ENCODE measurements at regions not wholly inside any gene's neighbourhood (a gene's known extent, or its start where the extent isn't known, plus 50 kb on each side); places are given as distances from the start of the nearest gene placed in this dataset.

GRCh38 chr11:11163669-11164333 is 189.2 kb downstream of the CSNK2A3 start:
- H3K36me3 ChIP-seq (ENCODE audit: insufficient read depth, low read length, poor library complexity, severe bottlenecking): no peaks in the 10 kb centered on the region
- intact Hi-C loops (cut with micrococcal nuclease; ENCODE audit: unreplicated experiment): no loop called here
- H3K9me3 ChIP-seq (ENCODE audit: low read depth, low read length, poor library complexity, severe bottlenecking): no peaks in the 10 kb centered on the region
- no peak for DNase-seq (ENCODE audit: low spot score)
- no peak overlapping the region for H3K4me3 ChIP-seq (ENCODE audit: low read depth, low read length, poor library complexity, severe bottlenecking)
- H3K27ac ChIP-seq (ENCODE audit: low read depth, low read length, poor library complexity, severe bottlenecking): no peak overlapping the region
- BruUV-seq (replicated peaks): no TSS peak
- ChIA-PET CTCF (no interaction called here), POLR2A (ENCODE audit: low non-redundant PET) (no interaction called here)
- peaks cover 16% of the 10 kb centered on the region for H3K27me3 ChIP-seq (replicated peaks; ENCODE audit: insufficient read depth, low read depth, low read length, poor library complexity)
- TF ChIP-seq EZH2 (IDR thresholded peaks at IDR 0.05; ENCODE audit: borderline replicate concordance, low read depth, low read length, poor library complexity, severe bottlenecking) (no peak), CTCF (conservative IDR thresholded peaks at IDR 0.05; ENCODE audit: low read depth, low read length) (no peak)
- H3K4me1 ChIP-seq (ENCODE audit: insufficient read depth, low read length, poor library complexity, severe bottlenecking): no peaks in the 10 kb centered on the region

- TF ChIP-seq EZH2 (IDR thresholded peaks at IDR 0.05; ENCODE audit: borderline replicate concordance, low read depth, low read length, poor library complexity, severe bottlenecking) (no peak), CTCF (conservative IDR thresholded peaks at IDR 0.05; ENCODE audit: low read depth, low read length) (0 out of 2 replicates have a peak, but pooled peaks have one; percentile 10)
- DNase-seq (ENCODE audit: low spot score): peak; percentile 8
- Histone ChIP-seq H3K36me3 (ENCODE audit: insufficient read depth, low read length, poor library complexity, severe bottlenecking) (no peaks in the 10 kb centered on the region), H3K9me3 (ENCODE audit: low read depth, low read length, poor library complexity, severe bottlenecking) (no peaks in the 10 kb centered on the region), H3K4me1 (ENCODE audit: insufficient read depth, low read length, poor library complexity, severe bottlenecking) (no peaks in the 10 kb centered on the region), H3K27ac (ENCODE audit: low read depth, low read length, poor library complexity, severe bottlenecking) (no peak overlapping the region), H3K27me3 (replicated peaks; ENCODE audit: insufficient read depth, low read depth, low read length, poor library complexity) (peaks cover 16% of the 10 kb centered on the region), H3K4me3 (ENCODE audit: low read depth, low read length, poor library complexity, severe bottlenecking) (no peak overlapping the region)
- POLR2A ChIA-PET (ENCODE audit: low non-redundant PET): no interaction called here
- intact Hi-C loops (cut with micrococcal nuclease; ENCODE audit: unreplicated experiment): no loop called here
- CTCF ChIA-PET: no interaction called here
- no TSS peak for BruUV-seq (replicated peaks)
Observed at GRCh38 chr11:11163236-11163635, 189.8 kb downstream of the CSNK2A3 start.

- H3K4me1 ChIP-seq (ENCODE audit: insufficient read depth, low read length, poor library complexity, severe bottlenecking): no peaks in the 10 kb centered on the region
- H3K9me3 ChIP-seq (ENCODE audit: low read depth, low read length, poor library complexity, severe bottlenecking): no peaks in the 10 kb centered on the region
- POLR2A ChIA-PET (ENCODE audit: low non-redundant PET): interaction anchor here (0.6 kb wide), 1 partner anchor 339 kb away, joined by 3 read pairs; no protein-coding TSS in a partner anchor
- DNase-seq (ENCODE audit: low spot score): peak; percentile 54
- BruUV-seq (replicated peaks): no TSS peak
- H3K4me3 ChIP-seq (ENCODE audit: low read depth, low read length, poor library complexity, severe bottlenecking): no peak overlapping the region
- peak; percentile 55 for TF ChIP-seq CTCF (conservative IDR thresholded peaks at IDR 0.05; ENCODE audit: low read depth, low read length)
- no peak for TF ChIP-seq EZH2 (IDR thresholded peaks at IDR 0.05; ENCODE audit: borderline replicate concordance, low read depth, low read length, poor library complexity, severe bottlenecking)
- H3K27me3 ChIP-seq (replicated peaks; ENCODE audit: insufficient read depth, low read depth, low read length, poor library complexity): no peaks in the 10 kb centered on the region
- CTCF ChIA-PET: interaction anchor here (0.9 kb wide), 1 partner anchor 129 kb away, joined by 3 read pairs; no protein-coding TSS in a partner anchor
- H3K36me3 ChIP-seq (ENCODE audit: insufficient read depth, low read length, poor library complexity, severe bottlenecking): no peaks in the 10 kb centered on the region
- intact Hi-C loops (cut with micrococcal nuclease; ENCODE audit: unreplicated experiment): loop anchor here (2.0 to 10.0 kb wide), 3 partner anchors 120 to 630 kb away; no protein-coding TSS in a partner anchor
- H3K27ac ChIP-seq (ENCODE audit: low read depth, low read length, poor library complexity, severe bottlenecking): no peak overlapping the region
Observed at GRCh38 chr11:11157185-11157584, 195.9 kb downstream of the CSNK2A3 start.

Measured in A673 (cell line).